ENCODE measurements at regions not wholly inside any gene's neighbourhood (a gene's known extent, or its start where the extent isn't known, plus 50 kb on each side); places are given as distances from the start of the nearest gene placed in this dataset.

DNA sequence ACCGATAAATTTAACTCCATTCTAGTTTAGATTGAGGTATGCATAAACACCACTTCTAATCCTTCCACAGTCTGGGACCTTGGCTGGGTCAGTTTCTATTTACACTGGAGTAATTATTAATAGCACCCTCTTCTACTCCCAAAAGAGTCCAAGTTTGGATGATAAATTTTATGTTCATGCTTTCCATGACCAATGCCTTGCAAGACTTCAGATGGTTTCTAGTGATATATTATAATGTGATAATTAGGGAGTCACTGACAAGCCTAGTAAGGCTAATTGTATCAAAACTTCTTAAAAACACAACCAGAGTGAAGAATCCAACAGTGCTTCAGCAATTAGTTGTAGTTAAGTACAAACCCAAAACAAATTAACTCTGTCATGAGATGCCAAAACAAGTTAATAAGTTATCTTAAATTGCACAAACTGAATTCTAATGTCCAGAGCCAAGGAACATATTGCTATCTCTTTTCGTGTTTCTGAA lies 489.6 kb downstream of the TTLL7 start:
- TF ChIP-seq, protein P1, sequence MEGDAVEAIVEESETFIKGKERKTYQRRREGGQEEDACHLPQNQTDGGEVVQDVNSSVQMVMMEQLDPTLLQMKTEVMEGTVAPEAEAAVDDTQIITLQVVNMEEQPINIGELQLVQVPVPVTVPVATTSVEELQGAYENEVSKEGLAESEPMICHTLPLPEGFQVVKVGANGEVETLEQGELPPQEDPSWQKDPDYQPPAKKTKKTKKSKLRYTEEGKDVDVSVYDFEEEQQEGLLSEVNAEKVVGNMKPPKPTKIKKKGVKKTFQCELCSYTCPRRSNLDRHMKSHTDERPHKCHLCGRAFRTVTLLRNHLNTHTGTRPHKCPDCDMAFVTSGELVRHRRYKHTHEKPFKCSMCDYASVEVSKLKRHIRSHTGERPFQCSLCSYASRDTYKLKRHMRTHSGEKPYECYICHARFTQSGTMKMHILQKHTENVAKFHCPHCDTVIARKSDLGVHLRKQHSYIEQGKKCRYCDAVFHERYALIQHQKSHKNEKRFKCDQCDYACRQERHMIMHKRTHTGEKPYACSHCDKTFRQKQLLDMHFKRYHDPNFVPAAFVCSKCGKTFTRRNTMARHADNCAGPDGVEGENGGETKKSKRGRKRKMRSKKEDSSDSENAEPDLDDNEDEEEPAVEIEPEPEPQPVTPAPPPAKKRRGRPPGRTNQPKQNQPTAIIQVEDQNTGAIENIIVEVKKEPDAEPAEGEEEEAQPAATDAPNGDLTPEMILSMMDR (IDR thresholded peaks at IDR 0.05) = no peak
- TF ChIP-seq POLR2A (IDR thresholded peaks at IDR 0.05) = no peak

Measured in right lobe of liver (tissue), 4 donors.